H9 (cell line): ENCODE measurements at regions not wholly inside any gene's neighbourhood (a gene's known extent, or its start where the extent isn't known, plus 50 kb on each side); places are given as distances from the start of the nearest gene placed in this dataset.

Experiments
- DNase-seq: peaks from one replicate; pipeline ENCODE4 v3.0.0-alpha.2; 2017
- H2AFZ ChIP-seq: one replicate; pipeline ENCODE4 v1.6.1; 2013; ENCODE audit warnings: mild to moderate bottlenecking, low read length, control low read depth, moderate library complexity
- H2AK5ac ChIP-seq: 2 replicates; pipeline ENCODE4 v1.6.1; 2013; ENCODE audit warnings: low read length, control low read depth, mixed read lengths; ENCODE audit not compliant: insufficient read length
- H2BK120ac ChIP-seq: one replicate; pipeline ENCODE4 v1.6.1; 2013; ENCODE audit warnings: low read depth, mild to moderate bottlenecking, low read length, control low read depth, inconsistent platforms; ENCODE audit not compliant: poor library complexity, severe bottlenecking
- H2BK12ac ChIP-seq: 2 replicates; pipeline ENCODE4 v1.6.1; 2013; ENCODE audit warnings: low read length, control low read depth, mixed read lengths, low read depth; ENCODE audit not compliant: insufficient read length
- H2BK15ac ChIP-seq: 2 replicates; pipeline ENCODE4 v1.6.1; 2013; ENCODE audit warnings: low read depth, low read length, control low read depth
- H2BK20ac ChIP-seq: one replicate; pipeline ENCODE4 v1.6.1; 2013; ENCODE audit warnings: low read depth, mild to moderate bottlenecking, low read length, control low read depth, inconsistent platforms; ENCODE audit not compliant: poor library complexity, severe bottlenecking
- H2BK5ac ChIP-seq: 2 replicates; pipeline ENCODE4 v1.6.1; 2013; ENCODE audit warnings: low read length, control low read depth, mixed read lengths; ENCODE audit not compliant: insufficient read length
- H3K14ac ChIP-seq: 2 replicates; pipeline ENCODE4 v1.6.1; 2013; ENCODE audit warnings: low read length, control low read depth; ENCODE audit not compliant: insufficient read depth
- H3K18ac ChIP-seq: 2 replicates; pipeline ENCODE4 v1.6.1; 2013; ENCODE audit warnings: low read depth, mild to moderate bottlenecking, mixed read lengths, low read length, control low read depth; ENCODE audit not compliant: insufficient read length
- H3K23ac ChIP-seq: 2 replicates; pipeline ENCODE4 v1.6.1; 2013; ENCODE audit warnings: low read length, control low read depth, mixed read lengths, low read depth; ENCODE audit not compliant: insufficient read length
- H3K23me2 ChIP-seq: 2 replicates; pipeline ENCODE4 v1.6.1; 2013; ENCODE audit warnings: low read depth, mild to moderate bottlenecking, mixed read lengths, low read length, control low read depth; ENCODE audit not compliant: insufficient read length, poor library complexity, severe bottlenecking
- H3K27ac ChIP-seq: 2 replicates; pipeline ENCODE4 v1.5.1; 2013; ENCODE audit warnings: low read length, control low read depth, mixed read lengths, low read depth; ENCODE audit not compliant: insufficient read length
- H3K27me3 ChIP-seq: 2 replicates; pipeline ENCODE4 v1.6.1; 2013; ENCODE audit warnings: low read length, control low read depth, inconsistent platforms; ENCODE audit not compliant: insufficient read depth
- H3K4ac ChIP-seq: 2 replicates; pipeline ENCODE4 v1.6.1; 2013; ENCODE audit warnings: low read depth, mild to moderate bottlenecking, control low read depth, inconsistent platforms, low read length, moderate library complexity
- H3K4me1 ChIP-seq: 2 replicates; pipeline ENCODE4 v1.6.1; 2013; ENCODE audit warnings: low read length, control low read depth, inconsistent platforms; ENCODE audit not compliant: insufficient read depth
- H3K4me2 ChIP-seq: 2 replicates; pipeline ENCODE4 v1.6.1; 2013; ENCODE audit warnings: low read length, control low read depth, mixed read lengths; ENCODE audit not compliant: insufficient read length, insufficient read depth
- H3K56ac ChIP-seq: 2 replicates; pipeline ENCODE4 v1.6.1; 2013; ENCODE audit warnings: low read depth, mild to moderate bottlenecking, mixed read lengths, low read length, control low read depth; ENCODE audit not compliant: insufficient read length
- H3K79me1 ChIP-seq: 2 replicates; pipeline ENCODE4 v1.6.1; 2013; ENCODE audit warnings: low read depth, mild to moderate bottlenecking, moderate library complexity, low read length, control low read depth, inconsistent platforms; ENCODE audit not compliant: insufficient read depth, poor library complexity, severe bottlenecking
- H3K79me2 ChIP-seq: 2 replicates; pipeline ENCODE4 v1.6.1; 2013; ENCODE audit warnings: low read length, control low read depth, inconsistent platforms; ENCODE audit not compliant: insufficient read depth
- H3K9ac ChIP-seq: 2 replicates; pipeline ENCODE4 v1.6.1; 2013; ENCODE audit warnings: low read length, control low read depth, mixed read lengths; ENCODE audit not compliant: insufficient read length; ENCODE audit errors: extremely low read depth
- H3K9me3 ChIP-seq: one replicate; pipeline ENCODE4 v1.6.1; 2013; ENCODE audit warnings: low read depth, low read length, inconsistent platforms; ENCODE audit not compliant: control insufficient read depth
- H3T11ph ChIP-seq: one replicate; pipeline ENCODE4 v1.6.1; 2013; ENCODE audit warnings: mild to moderate bottlenecking, low read length, control low read depth, inconsistent platforms
- H4K20me1 ChIP-seq: one replicate; pipeline ENCODE4 v1.6.1; 2013; ENCODE audit not compliant: control insufficient read depth, insufficient read length, insufficient read depth
- H4K5ac ChIP-seq: 2 replicates; pipeline ENCODE4 v1.6.1; 2013; ENCODE audit warnings: low read depth, mild to moderate bottlenecking, mixed read lengths, low read length, control low read depth; ENCODE audit not compliant: insufficient read length
- H4K8ac ChIP-seq: replicated peaks from 2 replicates; pipeline ENCODE4 v1.6.1; 2013; ENCODE audit warnings: low read length, control low read depth, mixed read lengths, low read depth; ENCODE audit not compliant: insufficient read length
- H4K91ac ChIP-seq: 2 replicates; pipeline ENCODE4 v1.6.1; 2013; ENCODE audit warnings: low read depth, mild to moderate bottlenecking, moderate library complexity, mixed read lengths, low read length, control low read depth; ENCODE audit not compliant: insufficient read length
- H3K27ac Mint-ChIP-seq, 3 experiments: 2 replicates in 2 of 3; 3 replicates in 1 of 3; pipeline ENCODE4 v1.8.0; 2020 to 2021; ENCODE audit warnings: mixed read lengths in 3 of 3, mild to moderate bottlenecking in 1 of 3, moderate library complexity in 1 of 3
- H3K27me3 Mint-ChIP-seq: 2 replicates; pipeline ENCODE4 v1.8.0; 2021; ENCODE audit warnings: low read depth, mild to moderate bottlenecking, moderate library complexity, mixed read lengths
- H3K36me3 Mint-ChIP-seq, 3 experiments: 2 replicates in 2 of 3; 3 replicates in 1 of 3; pipeline ENCODE4 v1.8.0; 2020 to 2021; ENCODE audit warnings: low read depth in 3 of 3, mixed read lengths in 3 of 3; ENCODE audit not compliant: insufficient read depth in 1 of 3
- H3K4me1 Mint-ChIP-seq, 2 experiments: 2 replicates each; pipeline ENCODE4 v1.8.0; 2020; ENCODE audit warnings: mixed read lengths in 2 of 2
- H3K4me3 Mint-ChIP-seq, 2 experiments: 2 replicates in 1 of 2; 3 replicates in 1 of 2; pipeline ENCODE4 v1.8.0; 2020 to 2021; ENCODE audit warnings: mild to moderate bottlenecking in 2 of 2, mixed read lengths in 2 of 2, moderate library complexity in 1 of 2
- H3K9me3 Mint-ChIP-seq, 2 experiments: 2 replicates in 1 of 2; 3 replicates in 1 of 2; pipeline ENCODE4 v1.8.0; 2020; ENCODE audit warnings: mild to moderate bottlenecking in 2 of 2, mixed read lengths in 2 of 2, moderate library complexity in 1 of 2
- CTCF ChIP-seq: fragments of 200-600 bp; sonication (generic); conservative IDR thresholded peaks from 3 replicates; pipeline ENCODE4 v1.8.0; 2021; ENCODE audit warnings: antibody characterized with exemption, mild to moderate bottlenecking
- WGBS: extraction: QIAGEN DNeasy Blood & Tissue Kit; methylation state at CpG from one replicate; pipeline ENCODE4 v1.1.7; 2013; ENCODE audit warnings: missing lambda C conversion rate, low lambda C conversion rate, mixed read lengths; ENCODE audit not compliant: insufficient read length; ENCODE audit errors: extremely low coverage; 5-methylcytosine and 5-hydroxymethylcytosine counted together

GRCh38 chr9:124116683-124117363 lies 105.3 kb downstream of the LHX2 start:
- no peak for DNase-seq
- H3K4me1 Mint-ChIP-seq, result peaks cover 4 to 8% of the 10 kb centered on the region in 2 experiments; a peak in 3 of 4 replicates
- peaks cover 9 to 10% of the 10 kb centered on the region in 2 experiments for H3K9me3 Mint-ChIP-seq
- no peak overlapping the region for H3K27ac ChIP-seq
- no peak overlapping the region for H3K27ac Mint-ChIP-seq
- no peak overlapping the region for H4K91ac ChIP-seq
- H2BK120ac ChIP-seq, result no peak overlapping the region
- H3K79me1 ChIP-seq, result no peaks in the 10 kb centered on the region
- H3K4me3 Mint-ChIP-seq, result no peak overlapping the region
- no peak overlapping the region for H3K56ac ChIP-seq
- no peak for TF ChIP-seq CTCF
- H2AFZ ChIP-seq, result no peak overlapping the region
- no peak overlapping the region for H3K4ac ChIP-seq
- peaks cover 21% of the 10 kb centered on the region for H3K27me3 Mint-ChIP-seq
- no peaks in the 10 kb centered on the region for H3K27me3 ChIP-seq
- no peak overlapping the region for H3K4me2 ChIP-seq
- H4K5ac ChIP-seq, result no peak overlapping the region
- no peak overlapping the region for H3K23ac ChIP-seq
- H3T11ph ChIP-seq, result no peak overlapping the region
- no peak overlapping the region for H3K14ac ChIP-seq
- no peaks in the 10 kb centered on the region for H3K9me3 ChIP-seq
- H3K79me2 ChIP-seq, result no peaks in the 10 kb centered on the region
- H4K20me1 ChIP-seq, result no peaks in the 10 kb centered on the region
- H2BK12ac ChIP-seq, result no peak overlapping the region
- no peak overlapping the region for H2BK20ac ChIP-seq
- WGBS, result no CpG with 5 or more reads among the region's 9 CpGs
- H3K4me1 ChIP-seq, result no peaks in the 10 kb centered on the region
- H2BK5ac ChIP-seq, result no peak overlapping the region
- H3K23me2 ChIP-seq, result no peaks in the 10 kb centered on the region
- H4K8ac ChIP-seq, result no peak overlapping the region
- H3K9ac ChIP-seq, result no peak overlapping the region
- no peak overlapping the region for H3K18ac ChIP-seq
- H3K36me3 Mint-ChIP-seq, result peaks cover 0 to 4% (median 0%) of the 10 kb centered on the region in 3 experiments; a peak in 1 of 7 replicates
- H2AK5ac ChIP-seq, result no peak overlapping the region
- no peak overlapping the region for H2BK15ac ChIP-seq
